Activated naive CD8-positive, alpha-beta T cell treated with anti-CD3 and anti-CD28 coated beads for 36 hours (primary cell): ENCODE measurements at regions not wholly inside any gene's neighbourhood (a gene's known extent, or its start where the extent isn't known, plus 50 kb on each side); places are given as distances from the start of the nearest gene placed in this dataset.
A peak's percentile ranks its signal among the peaks of the same experiment; 100 is the strongest.
"Not testable (repeated sequence)": the region's sequence is repeated elsewhere in the genome, so short reads cannot be mapped to it uniquely, and the experiment has no call there.

Experiments
- DNase-seq: peaks from one replicate; pipeline ENCODE4 v3.0.0; 2021
- H3K27ac Mint-ChIP-seq: one replicate; pipeline ENCODE4 v1.8.0; 2022; ENCODE audit warnings: mild to moderate bottlenecking, moderate library complexity, mixed read lengths
- H3K27me3 Mint-ChIP-seq: one replicate; pipeline ENCODE4 v1.8.0; 2022; ENCODE audit warnings: mild to moderate bottlenecking, mixed read lengths
- H3K36me3 Mint-ChIP-seq: one replicate; pipeline ENCODE4 v1.8.0; 2021; ENCODE audit warnings: mild to moderate bottlenecking, mixed read lengths
- H3K4me1 Mint-ChIP-seq: one replicate; pipeline ENCODE4 v1.8.0; 2021; ENCODE audit warnings: mixed read lengths
- H3K4me3 Mint-ChIP-seq: one replicate; pipeline ENCODE4 v1.8.0; 2022; ENCODE audit warnings: mild to moderate bottlenecking, moderate library complexity, mixed read lengths
- H3K9me3 Mint-ChIP-seq: one replicate; pipeline ENCODE4 v1.8.0; 2022; ENCODE audit warnings: mixed read lengths

DNA sequence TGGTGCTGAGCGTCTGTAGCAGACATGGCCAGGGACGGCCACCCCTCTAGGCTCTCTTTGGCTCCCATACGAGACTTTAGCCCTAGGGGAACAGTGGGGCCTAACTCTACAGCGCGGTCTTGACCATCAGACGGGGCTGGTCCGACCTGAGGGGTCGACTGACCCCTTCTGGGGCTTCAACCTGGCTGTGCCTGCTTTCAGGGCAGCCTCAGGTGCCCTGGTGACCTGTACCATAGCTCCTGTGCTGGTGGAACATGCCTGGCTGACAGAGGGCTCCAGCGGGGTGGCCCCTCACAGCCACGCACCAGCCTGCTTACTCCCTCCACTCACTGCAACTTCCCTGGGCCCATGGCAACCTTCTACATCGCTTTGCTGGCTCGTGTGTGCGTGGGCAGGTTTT, 423.4 kb upstream of the SEMA6A start:
- Mint-ChIP-seq H3K27me3 (no peaks in the 10 kb centered on the region), H3K36me3 (no peaks in the 10 kb centered on the region), H3K9me3 (peaks cover 3% of the 10 kb centered on the region), H3K27ac (no peak overlapping the region), H3K4me1 (no peaks in the 10 kb centered on the region), H3K4me3 (no peak overlapping the region)
- DNase-seq = no peak

DNA sequence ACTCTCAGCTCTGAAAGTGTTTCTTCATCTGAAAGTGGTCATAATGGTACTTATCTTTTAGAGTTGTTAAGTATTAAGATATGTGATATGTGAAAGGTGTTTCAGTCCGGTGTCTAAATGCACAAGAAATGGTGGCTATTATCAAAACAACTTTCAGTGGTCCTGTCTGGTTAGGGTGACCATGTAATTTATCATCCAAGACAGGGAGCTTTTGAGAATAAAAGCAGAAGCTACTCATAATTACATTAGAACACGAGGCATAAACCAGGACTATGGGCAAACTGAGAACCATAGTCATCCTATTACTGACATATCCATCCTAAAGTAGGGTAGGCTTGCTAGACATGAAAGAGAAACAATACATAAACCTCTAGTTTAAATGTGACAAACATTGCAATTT, 418.1 kb upstream of the SEMA6A start:
- Mint-ChIP-seq H3K36me3 (no peaks in the 10 kb centered on the region), H3K9me3 (no peaks in the 10 kb centered on the region), H3K27me3 (no peaks in the 10 kb centered on the region), H3K27ac (no peak overlapping the region), H3K4me1 (no peaks in the 10 kb centered on the region), H3K4me3 (no peak overlapping the region)
- no peak for DNase-seq

DNA sequence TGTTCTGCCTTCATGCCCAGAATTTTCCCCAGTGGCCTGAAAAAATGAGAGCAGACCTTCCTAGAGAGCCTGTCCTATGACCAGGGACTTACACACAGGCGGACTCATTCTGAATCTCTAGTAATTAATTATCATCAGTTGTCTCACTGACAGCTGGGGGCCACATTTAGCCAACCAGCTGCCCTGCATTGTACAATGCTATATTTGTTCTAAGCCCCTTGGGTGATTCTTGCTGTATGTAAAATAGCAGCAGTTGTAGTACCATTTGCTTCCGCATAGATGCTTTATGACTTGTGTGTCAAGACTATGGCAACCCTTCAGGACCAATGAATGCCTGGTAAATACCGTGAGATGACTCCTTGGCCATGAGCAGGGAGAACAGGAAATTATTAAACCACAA, 415.4 kb upstream of the SEMA6A start:
- H3K4me3 Mint-ChIP-seq = no peak overlapping the region
- H3K36me3 Mint-ChIP-seq = no peaks in the 10 kb centered on the region
- H3K27me3 Mint-ChIP-seq = no peaks in the 10 kb centered on the region
- no peaks in the 10 kb centered on the region for H3K4me1 Mint-ChIP-seq
- DNase-seq = no peak
- H3K27ac Mint-ChIP-seq = no peak overlapping the region
- H3K9me3 Mint-ChIP-seq = peaks cover 3% of the 10 kb centered on the region

DNA sequence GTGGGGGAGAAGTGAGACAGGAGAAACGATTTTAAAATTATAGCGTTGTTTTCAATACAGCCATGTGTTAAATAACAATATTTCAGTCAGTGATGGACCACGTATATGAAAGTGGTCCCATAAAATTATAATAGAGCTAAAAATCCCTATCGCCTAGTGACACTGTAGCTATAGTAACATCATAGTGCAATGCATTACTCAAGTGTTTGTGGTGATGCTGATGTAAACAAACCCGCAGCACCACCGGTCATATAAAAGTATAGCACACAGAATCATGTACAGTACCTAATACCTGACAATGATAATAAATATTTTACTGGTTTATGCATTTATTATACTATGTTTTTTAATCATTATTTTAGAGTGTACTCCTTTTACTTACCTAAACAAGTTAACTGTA, 407.4 kb upstream of the SEMA6A start:
- H3K4me1 Mint-ChIP-seq = no peaks in the 10 kb centered on the region
- no peaks in the 10 kb centered on the region for H3K36me3 Mint-ChIP-seq
- no peak for DNase-seq
- no peak overlapping the region for H3K27ac Mint-ChIP-seq
- H3K4me3 Mint-ChIP-seq = no peak overlapping the region
- peaks cover 5% of the 10 kb centered on the region for H3K9me3 Mint-ChIP-seq
- H3K27me3 Mint-ChIP-seq = no peaks in the 10 kb centered on the region

DNA sequence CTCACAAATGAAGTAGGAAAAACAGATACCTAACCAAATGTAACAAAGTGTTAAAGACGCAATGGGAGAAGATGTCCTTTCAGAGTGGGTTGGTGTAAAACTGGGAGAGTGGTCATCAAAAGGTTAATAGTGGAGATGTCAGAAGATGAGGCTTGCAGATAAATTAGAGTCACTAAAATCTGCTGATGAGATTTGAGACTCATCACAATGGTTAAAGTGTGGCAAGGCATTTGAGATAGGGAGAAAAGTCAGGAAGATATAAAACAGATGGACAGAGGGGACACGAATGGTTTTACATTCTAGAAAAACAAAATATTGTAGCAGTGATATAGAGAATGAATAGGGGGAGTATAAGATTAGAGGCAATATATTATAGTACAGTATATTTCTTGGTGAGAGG, 406.0 kb upstream of the SEMA6A start:
- no peak overlapping the region for H3K4me3 Mint-ChIP-seq
- peaks cover 2% of the 10 kb centered on the region for H3K9me3 Mint-ChIP-seq
- no peaks in the 10 kb centered on the region for H3K27me3 Mint-ChIP-seq
- H3K4me1 Mint-ChIP-seq = no peaks in the 10 kb centered on the region
- no peaks in the 10 kb centered on the region for H3K36me3 Mint-ChIP-seq
- no peak for DNase-seq
- H3K27ac Mint-ChIP-seq = no peak overlapping the region

DNA sequence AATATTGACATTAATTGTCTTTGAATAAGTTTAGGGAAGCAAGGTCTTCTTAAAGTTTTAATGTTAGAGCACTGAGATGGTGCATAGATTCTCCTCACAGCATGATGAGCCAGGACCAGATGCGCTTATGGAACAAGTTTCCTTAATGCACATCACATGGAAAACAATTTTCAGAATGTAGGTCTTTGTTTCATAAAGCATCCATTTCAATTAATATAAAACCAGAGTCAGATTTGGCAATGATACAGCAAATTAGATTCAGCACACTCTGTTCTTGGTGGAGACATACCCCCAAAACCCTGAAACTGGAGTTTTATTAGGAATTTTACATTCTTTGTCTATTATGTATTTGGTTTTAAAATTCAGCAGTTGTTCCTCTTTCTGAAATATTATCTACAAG, 402.1 kb upstream of the SEMA6A start:
- H3K4me1 Mint-ChIP-seq = no peaks in the 10 kb centered on the region
- no peak overlapping the region for H3K27ac Mint-ChIP-seq
- no peaks in the 10 kb centered on the region for H3K36me3 Mint-ChIP-seq
- no peak for DNase-seq
- H3K4me3 Mint-ChIP-seq = no peak overlapping the region
- peaks cover 4% of the 10 kb centered on the region for H3K9me3 Mint-ChIP-seq
- no peaks in the 10 kb centered on the region for H3K27me3 Mint-ChIP-seq

DNA sequence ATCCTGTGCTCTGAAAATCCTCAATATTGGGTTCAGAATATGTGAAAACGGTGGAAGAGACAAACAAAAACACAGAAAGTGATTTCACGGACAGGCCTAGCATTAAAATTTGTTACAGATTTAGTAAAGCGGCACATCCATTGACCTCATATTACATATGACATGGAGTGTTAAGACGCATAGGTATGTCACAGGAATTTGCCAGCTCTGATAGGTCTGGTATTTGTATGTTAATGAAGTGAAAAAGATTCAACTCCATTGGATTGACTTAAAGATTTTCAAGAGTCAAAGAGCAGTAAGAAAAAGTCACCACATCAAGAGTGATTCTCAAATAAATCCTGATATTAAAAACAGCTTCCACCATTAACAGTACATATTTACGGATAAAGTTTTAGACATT, 396.5 kb upstream of the SEMA6A start:
- H3K4me3 Mint-ChIP-seq = no peak overlapping the region
- peaks cover 6% of the 10 kb centered on the region for H3K9me3 Mint-ChIP-seq
- no peaks in the 10 kb centered on the region for H3K27me3 Mint-ChIP-seq
- no peak for DNase-seq
- H3K4me1 Mint-ChIP-seq = no peaks in the 10 kb centered on the region
- H3K36me3 Mint-ChIP-seq = no peaks in the 10 kb centered on the region
- H3K27ac Mint-ChIP-seq = no peak overlapping the region

DNA sequence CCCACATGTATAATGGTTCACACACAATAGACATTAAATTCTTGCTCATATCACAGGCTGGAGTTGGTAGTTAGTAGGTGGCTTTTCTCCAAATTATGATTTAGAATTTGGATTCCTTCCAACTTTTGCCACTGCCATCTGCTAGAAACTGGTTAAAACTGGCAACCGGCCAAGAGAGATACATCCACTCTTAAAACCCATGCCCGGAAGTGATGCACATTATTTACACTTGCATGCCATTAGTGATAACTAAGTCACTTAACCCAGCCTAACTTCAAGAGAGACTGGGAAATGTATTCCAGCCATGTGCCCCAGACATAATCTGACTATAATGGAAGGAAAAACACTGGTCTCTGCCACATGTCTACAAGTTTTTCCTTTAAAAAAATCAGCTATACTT, 395.7 kb upstream of the SEMA6A start:
- H3K9me3 Mint-ChIP-seq = peaks cover 6% of the 10 kb centered on the region
- no peaks in the 10 kb centered on the region for H3K4me1 Mint-ChIP-seq
- H3K4me3 Mint-ChIP-seq = no peak overlapping the region
- no peak overlapping the region for H3K27ac Mint-ChIP-seq
- H3K27me3 Mint-ChIP-seq = no peaks in the 10 kb centered on the region
- H3K36me3 Mint-ChIP-seq = no peaks in the 10 kb centered on the region
- no peak for DNase-seq

DNA sequence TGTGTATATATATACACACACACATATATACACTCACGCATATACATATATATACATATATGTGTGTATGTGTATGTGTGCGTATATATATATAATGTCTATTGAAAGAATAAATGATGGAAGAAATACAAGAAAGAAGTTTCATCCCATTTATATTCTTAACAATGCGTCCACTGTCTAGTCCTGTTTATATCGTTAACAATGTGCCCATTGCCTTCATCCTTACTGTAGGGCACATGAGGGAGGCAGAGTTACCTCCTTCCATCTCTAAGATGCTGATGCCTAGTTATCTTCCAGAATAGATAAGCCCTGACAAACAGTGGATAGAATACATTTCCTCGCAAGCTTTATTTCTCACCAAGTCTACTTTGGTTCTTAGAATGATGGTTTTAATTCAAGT, 389.8 kb upstream of the SEMA6A start:
- no peaks in the 10 kb centered on the region for H3K27me3 Mint-ChIP-seq
- H3K36me3 Mint-ChIP-seq = no peaks in the 10 kb centered on the region
- H3K4me3 Mint-ChIP-seq = no peak overlapping the region
- peaks cover 3% of the 10 kb centered on the region for H3K9me3 Mint-ChIP-seq
- H3K27ac Mint-ChIP-seq = no peak overlapping the region
- no peaks in the 10 kb centered on the region for H3K4me1 Mint-ChIP-seq
- no peak for DNase-seq

DNA sequence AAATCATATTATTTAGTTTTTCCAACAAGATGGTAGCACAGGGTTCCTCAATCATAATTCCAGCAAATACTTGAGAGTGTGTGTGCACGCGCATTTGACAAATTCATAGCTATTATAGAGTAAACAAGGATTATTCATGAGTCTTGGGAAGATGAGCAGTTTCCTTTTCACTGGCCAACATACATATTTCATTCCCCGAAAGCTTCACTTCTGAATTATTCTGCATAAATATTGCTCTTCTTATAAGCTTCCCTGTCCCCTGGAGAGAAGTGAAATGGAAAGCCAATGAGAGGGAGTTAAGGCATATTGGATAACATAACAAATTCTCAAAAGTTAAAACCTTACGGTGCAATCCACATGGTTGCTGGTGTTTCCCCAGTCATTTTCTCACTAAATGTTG, 386.4 kb upstream of the SEMA6A start:
- H3K27ac Mint-ChIP-seq = no peak overlapping the region
- no peaks in the 10 kb centered on the region for H3K4me1 Mint-ChIP-seq
- no peaks in the 10 kb centered on the region for H3K27me3 Mint-ChIP-seq
- H3K4me3 Mint-ChIP-seq = no peak overlapping the region
- H3K9me3 Mint-ChIP-seq = no peaks in the 10 kb centered on the region
- no peaks in the 10 kb centered on the region for H3K36me3 Mint-ChIP-seq
- no peak for DNase-seq

DNA sequence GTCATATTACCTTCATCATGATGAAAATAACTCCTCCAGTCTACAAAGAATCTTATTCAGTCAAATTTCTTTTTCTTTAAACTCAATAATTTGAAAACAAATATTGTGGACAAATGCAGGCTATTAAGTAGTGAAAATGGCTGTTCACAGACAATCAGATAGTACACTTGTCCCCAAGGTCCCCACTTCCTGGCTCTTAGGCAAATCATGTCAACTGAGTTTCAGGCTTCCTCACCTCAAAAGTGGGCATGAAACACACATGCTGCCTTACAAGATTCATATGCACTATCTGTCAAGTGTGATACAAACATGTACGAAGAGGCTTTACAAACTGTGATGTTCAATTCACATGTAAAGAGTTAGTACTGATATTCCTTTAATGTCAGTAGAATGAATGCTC, 385.2 kb upstream of the SEMA6A start:
- H3K9me3 Mint-ChIP-seq = no peaks in the 10 kb centered on the region
- no peaks in the 10 kb centered on the region for H3K27me3 Mint-ChIP-seq
- H3K4me3 Mint-ChIP-seq = no peak overlapping the region
- DNase-seq = no peak
- no peaks in the 10 kb centered on the region for H3K36me3 Mint-ChIP-seq
- H3K27ac Mint-ChIP-seq = no peak overlapping the region
- no peaks in the 10 kb centered on the region for H3K4me1 Mint-ChIP-seq

DNA sequence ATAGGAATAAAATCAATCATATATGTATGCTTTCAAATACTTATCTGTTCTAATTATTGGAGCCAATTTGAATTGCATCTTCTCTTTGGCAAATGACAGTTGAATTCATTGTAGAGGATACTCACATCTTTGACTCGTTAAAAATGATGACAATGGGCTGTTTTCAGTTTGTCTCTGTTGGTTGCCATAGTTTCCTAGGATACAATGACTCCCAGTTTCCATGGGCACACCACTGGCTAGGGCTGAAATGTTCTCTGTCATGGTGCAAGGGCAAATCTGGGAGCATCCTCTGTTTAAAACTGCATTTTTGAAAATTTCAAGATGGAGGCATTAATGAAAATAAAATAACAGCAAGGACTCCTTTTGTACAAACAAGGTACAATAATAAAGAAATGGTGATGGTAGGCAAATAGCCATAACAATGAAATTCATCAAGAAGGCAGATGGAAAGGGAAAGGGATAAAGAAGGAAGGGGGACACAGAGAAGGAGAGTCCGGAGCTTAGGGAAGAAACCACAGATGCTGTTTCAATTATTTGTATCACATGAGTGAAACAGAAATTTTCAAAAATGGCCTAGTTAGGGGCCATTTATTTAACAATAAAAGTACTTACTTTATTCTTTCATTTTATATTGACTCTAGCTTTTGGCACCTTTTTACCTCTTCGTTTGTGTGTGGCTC, 378.8 kb upstream of the SEMA6A start:
- Mint-ChIP-seq H3K4me1 (no peaks in the 10 kb centered on the region), H3K9me3 (no peaks in the 10 kb centered on the region), H3K36me3 (no peaks in the 10 kb centered on the region), H3K27me3 (no peaks in the 10 kb centered on the region), H3K27ac (no peak overlapping the region), H3K4me3 (no peak overlapping the region)
- DNase-seq = no peak

DNA sequence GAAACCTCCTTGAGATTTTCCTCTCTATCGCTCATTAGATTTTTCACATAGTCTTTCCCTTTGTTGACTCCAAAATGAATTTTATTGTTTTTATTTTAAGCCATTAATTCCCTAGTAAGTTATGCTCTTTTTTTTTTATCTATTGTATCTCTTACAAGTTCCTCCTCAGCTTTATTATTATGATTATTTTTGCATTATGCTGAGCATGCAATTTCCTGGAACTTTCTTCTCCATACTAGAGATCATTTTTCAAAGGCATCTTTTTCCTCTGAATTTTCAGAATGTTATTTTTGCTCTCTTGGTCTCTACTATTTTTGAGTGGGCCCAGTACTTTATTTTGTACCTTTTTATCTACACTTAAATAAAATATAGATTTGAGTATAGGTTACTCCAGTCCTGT, 376.6 kb upstream of the SEMA6A start:
- no peak for DNase-seq
- H3K27me3 Mint-ChIP-seq = no peaks in the 10 kb centered on the region
- H3K36me3 Mint-ChIP-seq = no peaks in the 10 kb centered on the region
- no peaks in the 10 kb centered on the region for H3K9me3 Mint-ChIP-seq
- H3K4me1 Mint-ChIP-seq = no peaks in the 10 kb centered on the region
- no peak overlapping the region for H3K27ac Mint-ChIP-seq
- no peak overlapping the region for H3K4me3 Mint-ChIP-seq

DNA sequence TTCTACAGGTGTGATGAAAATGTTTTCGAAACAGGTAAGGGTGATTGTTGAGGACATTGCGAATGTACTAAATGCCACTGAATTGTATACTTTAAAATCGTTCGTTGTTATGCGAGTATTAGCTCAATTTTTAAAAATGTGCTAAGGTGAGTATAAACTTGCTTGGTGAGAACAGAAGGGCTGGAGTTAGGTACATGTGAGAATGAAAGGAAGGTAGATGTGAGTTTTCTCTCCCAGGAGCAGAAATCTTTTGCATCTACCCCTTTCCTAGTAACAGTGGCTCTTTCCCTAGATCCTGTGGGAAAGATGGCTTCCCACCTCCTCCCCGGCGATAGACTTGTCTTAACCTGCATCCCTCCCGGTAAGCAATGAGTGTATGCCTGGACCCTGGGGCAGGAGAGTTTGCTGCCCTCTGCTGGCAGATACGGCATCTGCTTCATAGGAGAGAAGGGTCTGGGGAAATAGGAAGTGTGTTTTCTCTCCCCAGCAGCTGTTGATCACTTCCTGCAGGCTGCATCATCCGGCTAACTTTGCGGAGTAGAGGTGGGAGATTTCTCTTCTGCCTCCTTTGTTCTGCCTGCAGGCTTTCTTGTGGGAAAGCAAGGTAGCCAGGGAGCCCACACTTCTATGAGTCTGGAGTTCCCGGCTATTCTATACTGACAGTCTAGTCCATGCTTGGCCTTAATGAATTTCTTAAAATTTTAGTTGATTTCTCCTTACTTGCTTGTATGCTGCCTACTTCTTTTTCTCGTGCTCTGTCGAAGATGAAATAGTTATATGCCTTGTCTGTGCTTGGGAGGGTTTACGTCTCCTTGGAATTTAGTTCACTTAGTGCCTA, 373.3 kb upstream of the SEMA6A start:
- no peaks in the 10 kb centered on the region for H3K36me3 Mint-ChIP-seq
- no peak overlapping the region for H3K4me3 Mint-ChIP-seq
- H3K27me3 Mint-ChIP-seq = no peaks in the 10 kb centered on the region
- no peak overlapping the region for H3K27ac Mint-ChIP-seq
- peak; percentile 40 for DNase-seq
- H3K4me1 Mint-ChIP-seq = no peaks in the 10 kb centered on the region
- H3K9me3 Mint-ChIP-seq = no peaks in the 10 kb centered on the region

DNA sequence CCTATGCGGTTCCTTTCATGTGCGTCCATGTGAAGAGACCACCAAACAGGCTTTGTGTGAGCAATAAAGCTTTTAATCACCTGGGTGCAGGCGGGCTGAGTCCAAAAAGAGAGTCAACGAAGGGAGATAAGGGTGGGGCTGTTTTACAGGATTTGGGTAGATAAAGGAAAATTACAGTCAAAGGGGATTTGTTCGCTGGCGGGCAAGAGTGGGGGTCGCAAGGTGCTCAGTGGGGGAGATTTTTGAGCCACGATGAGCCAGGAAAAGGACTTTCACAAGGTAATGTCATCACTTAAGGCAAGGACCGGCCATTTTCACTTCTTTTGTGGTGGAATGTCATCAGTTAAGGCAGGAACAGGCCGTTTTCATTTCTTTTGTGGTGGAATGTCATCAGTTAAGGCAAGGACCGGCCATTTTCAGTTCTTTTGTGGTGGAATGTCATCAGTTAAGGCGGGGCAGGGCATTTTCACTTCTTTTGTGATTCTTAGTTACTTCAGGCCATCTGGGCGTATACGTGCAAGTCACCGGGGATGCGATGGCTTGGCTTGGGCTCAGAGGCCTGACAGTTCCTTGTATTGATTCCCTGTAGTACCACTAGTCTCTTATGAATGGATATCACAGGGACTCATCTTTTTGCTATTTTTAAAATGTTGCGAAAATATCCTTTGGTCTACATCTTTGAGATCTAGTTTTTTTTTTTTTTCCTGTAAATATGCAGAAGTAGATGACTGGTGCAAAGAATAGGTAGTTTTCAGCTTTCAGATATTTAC, 371.2 kb upstream of the SEMA6A start:
- H3K4me3 Mint-ChIP-seq, H3K9me3 Mint-ChIP-seq, DNase-seq, H3K27me3 Mint-ChIP-seq, H3K36me3 Mint-ChIP-seq, H3K4me1 Mint-ChIP-seq: not testable (repeated sequence)
- peak overlapping the region; percentile 7 for H3K27ac Mint-ChIP-seq
